Endodermal cell (in vitro differentiated cells): ENCODE measurements at regions not wholly inside any gene's neighbourhood (a gene's known extent, or its start where the extent isn't known, plus 50 kb on each side); places are given as distances from the start of the nearest gene placed in this dataset.

Source experiments
- DNase-seq: peaks from one replicate; pipeline ENCODE4 v3.0.0-alpha.2; 2017
- H3K27ac ChIP-seq: 2 replicates; pipeline ENCODE4 v1.5.1; 2013; ENCODE audit warnings: mild to moderate bottlenecking, low read depth, low read length, moderate library complexity
- H3K27me3 ChIP-seq: 2 replicates; pipeline ENCODE4 v1.6.1; 2013; ENCODE audit warnings: mild to moderate bottlenecking, low read length, moderate library complexity; ENCODE audit not compliant: insufficient read depth, control insufficient read depth, poor library complexity, severe bottlenecking
- H3K36me3 ChIP-seq: 2 replicates; pipeline ENCODE4 v1.7.0; 2013; ENCODE audit warnings: mild to moderate bottlenecking, low read length, moderate library complexity; ENCODE audit not compliant: control insufficient read depth, insufficient read depth
- H3K4me1 ChIP-seq: one replicate; pipeline ENCODE4 v1.7.0; 2013; ENCODE audit warnings: low read length; ENCODE audit not compliant: control insufficient read depth, insufficient read depth
- H3K4me3 ChIP-seq: 2 replicates; pipeline ENCODE4 v1.5.1; 2013; ENCODE audit warnings: mild to moderate bottlenecking, low read length, moderate library complexity
- H3K9ac ChIP-seq: 2 replicates; pipeline ENCODE4 v1.6.1; 2013; ENCODE audit warnings: mild to moderate bottlenecking, low read length, moderate library complexity; ENCODE audit not compliant: poor library complexity, severe bottlenecking; ENCODE audit errors: extremely low read depth
- H3K9me3 ChIP-seq: 2 replicates; pipeline ENCODE4 v1.6.1; 2013; ENCODE audit warnings: mild to moderate bottlenecking, low read length, moderate library complexity; ENCODE audit not compliant: control insufficient read depth
- H3K27ac Mint-ChIP-seq: 2 replicates; pipeline ENCODE4 v1.8.0; 2020; ENCODE audit warnings: mixed read lengths
- H3K27me3 Mint-ChIP-seq: 2 replicates; pipeline ENCODE4 v1.8.0; 2021; ENCODE audit warnings: mild to moderate bottlenecking, mixed read lengths; ENCODE audit not compliant: insufficient read depth
- H3K36me3 Mint-ChIP-seq: 2 replicates; pipeline ENCODE4 v1.8.0; 2020; ENCODE audit warnings: low read depth, mixed read lengths
- H3K4me1 Mint-ChIP-seq: 2 replicates; pipeline ENCODE4 v1.8.0; 2020; ENCODE audit warnings: mixed read lengths
- H3K4me3 Mint-ChIP-seq: 2 replicates; pipeline ENCODE4 v1.8.0; 2020; ENCODE audit warnings: mild to moderate bottlenecking, moderate library complexity, mixed read lengths
- H3K9me3 Mint-ChIP-seq: 2 replicates; pipeline ENCODE4 v1.8.0; 2020; ENCODE audit warnings: mild to moderate bottlenecking, mixed read lengths
- WGBS, 2 experiments: methylation state at CpG; one replicate each; pipeline versions ENCODE4 v1.1.5 to v1.1.7; 2013; ENCODE audit warnings: missing lambda C conversion rate in 2 of 2, mixed read lengths in 1 of 2; ENCODE audit not compliant: insufficient coverage in 1 of 2, insufficient read length in 1 of 2; 5-methylcytosine and 5-hydroxymethylcytosine counted together
- TF ChIP-seq, protein P1 (sequence below): fragments of 200-600 bp; sonication (generic); conservative IDR thresholded peaks from 2 replicates; pipeline ENCODE4 v1.5.0; 2021; ENCODE audit warnings: antibody characterized with exemption, mild to moderate bottlenecking

DNA sequence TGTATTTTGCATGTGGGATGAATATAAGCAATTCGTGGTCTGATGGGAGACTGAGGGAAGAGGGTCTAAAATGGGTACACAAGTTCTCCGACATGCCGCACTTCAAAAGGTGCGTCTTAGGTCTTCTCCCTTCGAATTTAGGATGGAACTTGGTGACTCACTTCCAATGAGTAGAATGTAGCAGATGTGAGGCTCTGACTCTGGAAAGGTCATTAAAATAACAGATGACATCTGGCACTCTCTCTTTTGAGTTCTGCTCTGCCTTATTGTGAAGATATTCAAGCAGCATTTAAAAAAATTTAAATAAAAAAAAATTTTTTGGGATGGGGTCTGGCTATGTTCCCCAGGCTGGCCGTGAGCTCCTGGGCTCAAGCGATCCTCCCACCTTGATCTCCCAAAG lies 92.7 kb downstream of the TMEM100 start:
- Mint-ChIP-seq H3K4me1 (peaks cover 28% of the 10 kb centered on the region), H3K36me3 (peaks cover 1% of the 10 kb centered on the region), H3K27ac (no peak overlapping the region), H3K27me3 (peaks cover 19% of the 10 kb centered on the region), H3K9me3 (peaks cover 5% of the 10 kb centered on the region), H3K4me3 (no peak overlapping the region)
- Histone ChIP-seq H3K4me3 (no peak overlapping the region), H3K9me3 (peaks cover 18% of the 10 kb centered on the region), H3K36me3 (no peaks in the 10 kb centered on the region), H3K9ac (no peak overlapping the region), H3K27ac (no peak overlapping the region), H3K4me1 (peaks cover 19% of the 10 kb centered on the region), H3K27me3 (no peaks in the 10 kb centered on the region)
- TF ChIP-seq, protein P1, sequence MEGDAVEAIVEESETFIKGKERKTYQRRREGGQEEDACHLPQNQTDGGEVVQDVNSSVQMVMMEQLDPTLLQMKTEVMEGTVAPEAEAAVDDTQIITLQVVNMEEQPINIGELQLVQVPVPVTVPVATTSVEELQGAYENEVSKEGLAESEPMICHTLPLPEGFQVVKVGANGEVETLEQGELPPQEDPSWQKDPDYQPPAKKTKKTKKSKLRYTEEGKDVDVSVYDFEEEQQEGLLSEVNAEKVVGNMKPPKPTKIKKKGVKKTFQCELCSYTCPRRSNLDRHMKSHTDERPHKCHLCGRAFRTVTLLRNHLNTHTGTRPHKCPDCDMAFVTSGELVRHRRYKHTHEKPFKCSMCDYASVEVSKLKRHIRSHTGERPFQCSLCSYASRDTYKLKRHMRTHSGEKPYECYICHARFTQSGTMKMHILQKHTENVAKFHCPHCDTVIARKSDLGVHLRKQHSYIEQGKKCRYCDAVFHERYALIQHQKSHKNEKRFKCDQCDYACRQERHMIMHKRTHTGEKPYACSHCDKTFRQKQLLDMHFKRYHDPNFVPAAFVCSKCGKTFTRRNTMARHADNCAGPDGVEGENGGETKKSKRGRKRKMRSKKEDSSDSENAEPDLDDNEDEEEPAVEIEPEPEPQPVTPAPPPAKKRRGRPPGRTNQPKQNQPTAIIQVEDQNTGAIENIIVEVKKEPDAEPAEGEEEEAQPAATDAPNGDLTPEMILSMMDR: no peak
- DNase-seq: no peak
- 77 to 81% methylated on average over 7 of the region's 7 CpGs for WGBS, 2 experiments

- H3K36me3 ChIP-seq: no peaks in the 10 kb centered on the region
- peaks cover 1% of the 10 kb centered on the region for H3K36me3 Mint-ChIP-seq
- no peak overlapping the region for H3K27ac ChIP-seq
- H3K27me3 Mint-ChIP-seq: peaks cover 8% of the 10 kb centered on the region
- no peak for DNase-seq
- no peak overlapping the region for H3K4me3 Mint-ChIP-seq
- H3K27me3 ChIP-seq: no peaks in the 10 kb centered on the region
- H3K4me1 ChIP-seq: peaks cover 22% of the 10 kb centered on the region
- H3K9ac ChIP-seq: no peak overlapping the region
- TF ChIP-seq, protein P1: no peak
- peaks cover 18% of the 10 kb centered on the region for H3K9me3 ChIP-seq
- peaks cover 5% of the 10 kb centered on the region for H3K9me3 Mint-ChIP-seq
- peaks cover 31% of the 10 kb centered on the region for H3K4me1 Mint-ChIP-seq
- H3K4me3 ChIP-seq: no peak overlapping the region
- no peak overlapping the region for H3K27ac Mint-ChIP-seq
Observed at GRCh38 chr17:55625521-55625920, 97.1 kb downstream of the TMEM100 start.

GRCh38 chr17:55624772-55625433 lies 97.8 kb downstream of the TMEM100 start:
- no peak overlapping the region for H3K4me3 Mint-ChIP-seq
- H3K27me3 Mint-ChIP-seq: peaks cover 8% of the 10 kb centered on the region
- WGBS, 2 experiments: 92 to 97% methylated on average over 2 to 3 of the region's 3 CpGs
- Histone ChIP-seq H3K36me3 (no peaks in the 10 kb centered on the region), H3K27me3 (no peaks in the 10 kb centered on the region), H3K9ac (no peak overlapping the region), H3K4me3 (no peak overlapping the region), H3K9me3 (peaks cover 18% of the 10 kb centered on the region), H3K27ac (no peak overlapping the region), H3K4me1 (peaks cover 21% of the 10 kb centered on the region)
- no peak overlapping the region for H3K27ac Mint-ChIP-seq
- TF ChIP-seq, protein P1: no peak
- peaks cover 1% of the 10 kb centered on the region for H3K36me3 Mint-ChIP-seq
- DNase-seq: no peak
- peaks cover 29% of the 10 kb centered on the region for H3K4me1 Mint-ChIP-seq
- H3K9me3 Mint-ChIP-seq: peaks cover 5% of the 10 kb centered on the region
